ENCODE measurements at regions not wholly inside any gene's neighbourhood (a gene's known extent, or its start where the extent isn't known, plus 50 kb on each side); places are given as distances from the start of the nearest gene placed in this dataset.

DNA sequence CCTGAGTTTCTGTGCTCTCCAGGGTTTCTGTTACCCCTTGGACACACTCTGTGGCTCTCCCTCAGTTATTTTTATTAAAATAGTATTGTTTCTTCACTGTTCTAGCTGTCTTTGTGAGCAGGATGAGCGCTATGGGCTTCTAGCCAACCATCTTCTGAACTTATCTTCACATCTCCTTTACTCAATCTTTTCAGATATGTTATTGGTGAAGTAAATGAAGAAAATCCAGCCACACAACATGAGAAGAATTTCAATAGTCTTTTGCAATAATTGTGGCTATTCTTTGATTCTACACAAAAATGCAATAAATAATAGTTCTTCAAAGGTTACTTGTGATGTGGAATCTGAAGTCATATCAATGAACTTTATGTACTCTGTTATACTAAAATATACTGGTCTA lies 80.3 kb upstream of the CAMK1G start:
- DNase-seq: no peak

DNA sequence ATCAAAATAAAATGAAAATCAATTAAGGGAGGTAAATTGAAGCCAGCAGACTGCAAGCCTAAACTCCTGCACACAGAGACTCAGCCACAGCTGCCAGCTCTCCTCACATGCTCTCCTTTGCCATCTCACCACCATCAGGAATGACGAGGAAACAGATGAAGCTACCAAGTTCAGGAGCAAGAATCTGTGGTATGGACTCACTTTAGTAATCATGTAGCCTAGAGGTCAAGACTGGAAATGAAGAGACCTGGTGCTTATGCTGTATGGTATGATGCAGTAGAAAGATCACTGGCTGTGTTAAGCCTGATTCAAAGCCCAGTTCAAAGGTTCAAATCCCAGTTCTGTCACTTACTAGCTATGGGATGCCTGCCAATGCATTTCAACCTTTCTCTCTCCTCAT lies 78.9 kb upstream of the CAMK1G start:
- no peak for DNase-seq

DNA sequence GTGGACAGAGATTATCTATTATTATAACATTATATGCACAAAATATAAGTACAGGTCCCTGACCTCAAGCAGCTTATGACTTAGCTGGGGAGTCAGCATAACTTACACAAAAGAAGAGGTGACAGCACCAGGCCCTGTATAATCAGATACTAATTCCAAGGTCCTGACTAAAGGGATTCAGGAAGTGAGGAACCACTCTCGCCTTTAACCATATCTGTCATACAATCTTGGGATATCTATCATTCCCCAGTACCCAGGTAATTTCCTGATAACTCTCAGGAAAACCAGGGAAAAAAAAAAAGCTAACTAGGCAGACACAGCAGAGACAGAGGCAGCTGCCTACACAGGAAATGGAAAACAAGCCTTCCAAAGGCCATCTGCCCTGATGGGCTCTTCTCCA lies 78.5 kb upstream of the CAMK1G start:
- no peak for DNase-seq

DNA sequence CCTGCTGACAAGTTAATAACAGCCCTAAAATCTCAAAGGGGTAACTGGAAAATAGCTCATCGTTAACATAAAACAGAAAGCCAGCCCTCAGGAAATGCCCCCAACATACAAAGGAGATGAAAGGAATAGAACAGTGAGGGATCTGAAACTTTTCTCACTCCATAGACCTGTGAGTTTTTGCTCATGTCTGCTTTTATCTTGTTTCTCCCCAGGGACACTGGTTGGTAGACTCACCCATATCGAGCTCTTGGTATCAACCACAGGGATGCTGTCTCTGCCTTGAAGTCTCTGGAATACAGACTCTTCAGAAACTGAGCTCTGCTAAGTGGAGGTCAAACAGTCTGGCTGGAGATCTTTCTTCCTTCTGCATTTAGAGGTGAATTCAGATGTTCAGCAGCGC lies 77.4 kb upstream of the CAMK1G start:
- no peak for DNase-seq

DNA sequence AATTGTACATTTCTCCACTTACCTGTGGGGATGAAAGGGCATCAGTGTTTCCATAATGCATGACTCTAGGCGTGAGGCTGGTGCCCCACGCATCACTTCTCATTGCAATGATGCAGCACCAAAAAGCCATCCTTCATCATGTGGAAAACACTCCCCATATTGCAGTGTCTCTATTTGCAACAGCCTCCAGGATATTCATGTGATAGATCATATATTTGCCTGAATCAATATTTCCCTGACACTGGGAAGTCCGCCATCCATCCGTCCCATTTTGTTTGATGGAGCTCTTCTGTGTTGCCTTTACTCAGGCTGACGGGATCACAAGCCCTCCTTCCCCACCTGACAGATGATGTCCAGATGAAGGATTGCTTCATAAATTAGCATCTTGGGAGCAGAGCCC lies 74.5 kb upstream of the CAMK1G start:
- no peak for DNase-seq

DNA sequence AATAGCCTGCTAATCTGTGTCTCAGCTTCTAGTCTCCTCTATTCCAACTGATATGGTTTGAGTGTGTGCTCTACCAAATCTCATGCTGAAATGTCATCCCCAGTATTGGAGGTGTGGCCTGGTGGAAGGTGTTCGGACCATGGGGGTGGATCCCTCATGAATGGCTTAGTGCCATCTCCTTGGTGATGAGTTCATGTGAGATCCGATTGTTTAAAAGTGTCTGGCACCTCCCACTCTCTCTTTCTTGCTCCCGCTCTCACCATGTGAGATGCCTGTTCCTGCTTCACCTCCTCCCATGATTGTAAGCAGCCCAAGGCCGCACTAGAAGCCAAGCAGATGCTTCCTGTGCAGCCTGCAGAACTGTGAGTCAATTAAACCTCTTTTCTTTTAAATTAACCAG lies 73.5 kb upstream of the CAMK1G start:
- no peak for DNase-seq

DNA sequence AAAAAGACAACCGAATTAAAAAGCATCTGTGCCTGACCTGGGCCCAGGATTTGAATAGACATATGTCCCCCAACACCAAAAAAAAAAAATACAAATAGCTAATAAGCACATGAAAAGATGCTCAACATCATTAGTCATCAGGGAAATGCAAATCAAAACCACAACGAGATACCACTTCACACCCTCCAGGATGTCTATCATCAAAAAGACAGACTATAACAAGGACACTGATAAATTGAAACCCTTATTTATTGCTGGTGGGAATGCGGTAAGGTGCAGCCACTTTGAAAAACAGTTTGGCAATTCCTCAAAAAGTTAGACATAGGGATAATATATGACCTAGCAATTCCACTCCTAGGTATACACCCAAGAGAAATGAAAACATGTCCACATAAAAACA lies 72.3 kb upstream of the CAMK1G start:
- DNase-seq: no peak

DNA sequence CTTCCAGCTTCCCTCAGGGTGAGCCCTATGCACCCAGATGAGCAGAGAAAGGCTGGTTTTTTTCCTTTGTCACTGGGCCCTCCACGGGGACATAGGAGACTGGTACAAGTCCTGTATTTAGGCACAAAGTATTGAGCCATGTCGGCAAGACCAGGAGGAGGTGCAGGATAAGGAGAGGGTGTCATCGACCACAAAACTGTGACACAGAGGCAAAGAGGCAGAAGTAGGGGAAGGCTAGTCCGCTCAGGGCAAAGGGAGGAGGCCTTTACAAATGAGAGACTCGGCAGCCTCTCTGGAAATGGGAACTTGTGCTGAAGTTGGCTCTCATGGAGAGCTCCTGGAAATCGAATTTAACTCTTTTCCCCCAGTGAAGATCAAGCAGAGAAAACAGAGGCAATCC lies 70.7 kb upstream of the CAMK1G start:
- DNase-seq: no peak

DNA sequence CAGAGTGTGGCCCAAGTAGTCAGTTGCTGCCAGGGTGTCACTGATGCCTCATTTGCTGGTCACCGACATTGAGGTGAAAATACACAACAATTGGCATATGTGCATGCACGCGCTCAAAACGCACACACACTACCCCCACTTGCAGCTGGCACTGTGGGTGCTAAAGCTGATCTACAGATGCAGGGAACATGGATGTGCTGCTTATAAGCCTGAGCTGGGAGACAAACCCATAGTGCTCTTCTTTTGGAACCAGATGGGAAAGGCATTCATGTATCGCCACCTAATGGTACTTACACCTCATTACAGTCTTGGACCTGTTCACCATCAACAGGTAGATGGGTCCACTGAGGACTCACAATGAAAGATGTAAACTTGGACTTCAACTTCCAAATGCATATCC lies 70.3 kb upstream of the CAMK1G start:
- no peak for DNase-seq

DNA sequence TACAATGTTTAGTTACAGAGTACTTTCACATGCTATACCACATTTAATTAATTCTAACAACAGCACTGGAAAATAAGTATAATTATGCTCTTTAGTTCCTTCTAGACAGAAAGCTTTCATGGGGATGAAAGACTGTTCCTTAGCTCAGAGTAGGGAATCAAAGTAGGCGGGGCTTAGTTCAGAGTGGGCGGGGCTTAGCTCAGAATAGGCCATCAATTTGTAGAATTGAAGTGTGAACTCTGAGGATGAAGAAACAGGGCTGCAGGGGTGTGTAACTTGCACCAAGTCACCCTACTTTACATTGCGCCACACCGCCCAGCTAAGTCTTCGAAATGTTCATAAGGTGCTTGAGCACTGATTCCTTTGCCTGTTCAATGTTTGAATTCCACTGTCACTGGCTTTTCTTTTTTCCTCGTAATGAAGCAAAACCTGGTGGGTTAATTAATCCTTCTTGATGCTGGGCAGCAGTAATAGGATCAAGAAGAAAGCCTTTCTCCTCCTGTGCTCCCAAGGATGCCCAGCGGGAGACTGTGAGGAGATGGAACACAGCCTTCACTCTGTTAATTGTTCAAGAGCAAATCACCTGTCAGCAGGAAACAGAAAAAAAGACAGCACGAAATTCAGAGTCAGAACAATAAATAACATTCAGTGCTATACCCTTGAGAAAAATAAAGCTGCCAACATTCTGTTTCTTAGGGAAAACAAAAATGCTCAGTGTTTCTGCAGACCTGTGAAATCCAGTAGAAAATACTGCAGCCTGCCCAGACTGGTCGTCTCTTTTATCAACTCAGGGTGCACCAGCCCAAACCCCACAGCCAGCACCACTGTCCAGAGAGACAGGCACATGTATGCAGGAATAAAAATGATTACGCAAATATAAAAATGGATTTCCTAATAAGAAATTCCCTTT lies 66.5 kb upstream of the CAMK1G start:
- DNase-seq: no peak

DNA sequence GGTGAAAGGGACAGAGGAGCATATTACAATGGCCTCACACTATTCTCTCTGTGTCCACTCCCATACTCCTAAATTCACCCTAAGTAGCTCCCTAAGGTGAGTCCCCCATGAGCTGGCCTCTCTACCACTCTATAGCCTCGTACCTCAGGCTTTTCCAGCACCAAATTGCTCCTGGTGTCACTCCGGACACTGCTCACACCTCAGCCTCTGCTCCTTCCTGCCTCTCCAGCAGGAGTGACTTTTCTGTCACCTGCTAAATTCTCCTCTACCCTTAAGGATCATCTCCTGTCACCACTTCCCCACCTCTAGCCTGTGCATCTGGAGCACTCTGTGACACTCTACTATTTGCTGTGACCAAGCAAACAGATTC lies 65.8 kb upstream of the CAMK1G start:
- DNase-seq: no peak

DNA sequence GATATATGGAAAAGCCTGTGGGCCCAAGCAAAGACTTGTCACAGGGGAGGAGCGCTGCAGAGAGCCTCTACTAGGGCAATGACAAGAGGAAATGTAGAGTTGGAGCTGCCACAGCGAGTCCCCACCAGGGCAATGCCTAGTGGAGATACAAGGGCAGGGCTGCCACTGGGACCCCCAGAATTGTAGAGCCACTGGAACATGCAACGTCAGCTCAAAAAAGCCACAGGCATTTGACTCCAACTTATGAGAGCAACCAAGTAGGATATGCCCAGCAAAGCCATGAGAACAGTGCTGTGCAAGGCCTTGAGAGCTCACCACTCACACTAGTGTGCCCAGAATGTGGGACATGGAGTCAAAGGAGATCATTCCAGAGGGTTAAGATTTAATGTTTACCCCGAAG lies 63.7 kb upstream of the CAMK1G start:
- no peak for DNase-seq

DNA sequence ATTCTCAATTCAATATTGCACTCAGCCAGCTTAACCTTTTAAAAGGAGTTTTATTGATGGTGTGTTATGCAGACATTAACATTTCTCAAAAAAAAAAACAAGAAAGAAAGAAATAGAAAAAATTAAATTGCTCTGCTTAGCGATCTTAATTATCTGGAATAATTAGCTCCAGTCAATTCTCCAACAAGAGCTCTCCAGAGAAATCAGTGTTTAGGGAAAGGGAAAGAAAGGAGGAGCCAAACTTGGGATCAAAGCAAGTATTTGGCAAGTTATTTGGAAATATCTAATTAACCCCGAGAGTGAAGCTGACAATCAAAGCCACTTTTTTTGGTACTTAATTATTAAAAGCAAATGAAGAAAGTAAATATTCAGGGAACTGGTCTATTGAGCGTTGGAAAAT lies 60.7 kb upstream of the CAMK1G start:
- no peak for DNase-seq

DNA sequence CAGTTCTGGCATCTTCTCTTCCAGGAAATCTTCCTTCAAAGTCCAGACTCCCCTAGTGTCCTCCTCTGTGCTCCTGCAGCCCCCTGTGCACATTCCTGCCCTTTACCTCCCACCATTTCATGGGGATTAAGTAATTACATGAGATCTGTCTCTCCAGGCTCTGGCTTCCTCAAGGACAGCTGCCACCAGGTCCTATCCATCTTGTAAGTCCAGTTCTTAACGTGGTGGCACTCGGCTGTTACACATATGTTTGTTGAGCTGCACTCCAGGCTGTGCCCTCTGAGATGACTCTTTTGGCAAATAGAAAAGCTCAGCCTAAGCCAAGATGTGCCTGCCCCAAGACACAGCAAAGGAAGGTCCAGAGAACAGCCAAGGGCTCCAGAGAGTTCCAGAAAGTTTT lies 57.4 kb upstream of the CAMK1G start:
- DNase-seq: no peak

DNA sequence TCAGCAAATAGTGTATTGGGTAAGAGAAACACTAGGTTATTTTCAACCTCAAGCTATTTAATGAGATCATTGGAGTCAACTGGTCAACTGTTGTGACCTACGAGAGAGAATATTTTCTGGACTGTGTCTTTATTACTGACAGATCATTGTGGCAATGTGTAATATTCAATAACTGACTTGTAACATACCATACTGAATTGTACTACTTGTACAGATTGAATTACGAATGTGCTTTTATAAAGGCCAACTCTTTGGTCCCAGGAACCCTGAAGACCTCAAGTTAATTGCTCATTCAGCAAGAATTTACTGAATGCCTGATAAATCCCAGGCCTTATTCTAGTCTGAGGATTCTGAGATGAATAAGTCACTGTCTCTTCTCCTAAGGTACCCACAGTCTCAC lies 56.1 kb upstream of the CAMK1G start:
- DNase-seq: no peak

DNA sequence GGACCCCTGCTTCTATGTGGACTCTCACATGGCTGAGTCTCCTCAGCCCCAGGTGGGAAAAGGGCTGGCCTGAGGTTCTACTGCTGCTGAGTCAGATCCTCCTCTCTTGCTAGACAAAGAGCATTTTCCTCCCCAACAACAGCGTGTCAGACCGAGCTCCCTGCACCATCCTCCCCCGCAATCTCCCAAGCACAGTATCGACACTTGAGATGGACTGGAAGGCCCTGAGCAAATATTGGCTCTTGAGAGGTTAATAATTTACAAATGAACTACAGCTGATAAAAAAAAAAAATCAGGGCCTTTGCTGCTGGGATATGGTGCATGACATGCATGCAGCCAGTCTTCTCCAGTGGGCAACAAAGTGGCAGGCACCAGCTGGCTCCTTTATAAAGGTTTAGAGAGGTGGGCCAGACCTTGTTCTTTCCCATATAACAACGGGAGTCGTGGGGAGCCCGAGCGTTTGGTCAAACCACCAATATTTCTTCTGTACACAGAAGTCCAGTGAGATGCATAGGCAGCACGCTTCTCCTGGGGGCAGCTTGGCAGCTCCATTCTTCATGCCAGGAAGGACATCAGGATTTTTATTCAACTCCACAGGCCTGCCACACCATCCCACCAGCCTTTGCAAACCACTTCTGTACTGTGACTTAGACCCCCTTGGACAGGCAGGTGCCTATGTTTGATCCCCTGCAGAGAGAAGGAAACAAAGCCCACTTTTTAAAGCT lies 55.4 kb upstream of the CAMK1G start:
- DNase-seq: no peak

DNA sequence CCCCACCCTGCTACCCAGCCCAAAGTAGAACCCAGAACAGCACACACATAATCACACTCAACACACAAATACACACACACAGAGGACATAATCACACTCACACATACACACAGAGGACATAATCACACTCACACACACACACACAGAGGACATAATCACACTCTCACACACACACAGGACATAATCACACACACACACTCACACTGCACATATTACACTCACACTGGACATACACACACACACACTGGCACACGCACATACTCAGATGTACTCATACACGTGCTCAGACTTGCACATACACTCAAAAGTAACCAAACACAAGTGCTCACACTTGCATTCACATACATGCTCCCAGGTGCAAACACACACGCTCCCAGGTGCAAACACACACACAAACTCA lies 54.3 kb upstream of the CAMK1G start:
- DNase-seq: no peak

DNA sequence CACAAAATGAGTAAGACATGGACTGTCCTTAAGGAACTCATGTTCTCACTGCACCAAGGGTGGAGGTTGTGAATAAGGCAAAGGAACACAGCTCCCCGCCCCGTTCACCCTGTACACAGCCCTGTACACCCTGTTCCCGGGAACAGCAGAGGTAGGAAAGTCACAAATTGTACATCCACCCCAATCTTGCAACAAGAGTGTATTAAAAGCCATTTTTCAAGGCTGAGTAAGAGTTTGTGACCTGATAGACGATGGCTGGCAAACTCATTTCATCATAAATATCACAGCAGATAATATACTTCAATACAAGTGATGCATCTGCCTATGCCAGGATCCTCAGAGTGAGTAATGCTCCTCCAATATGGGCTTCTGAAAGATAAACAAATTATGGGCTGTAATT lies 52.5 kb upstream of the CAMK1G start:
- no peak for DNase-seq

DNA sequence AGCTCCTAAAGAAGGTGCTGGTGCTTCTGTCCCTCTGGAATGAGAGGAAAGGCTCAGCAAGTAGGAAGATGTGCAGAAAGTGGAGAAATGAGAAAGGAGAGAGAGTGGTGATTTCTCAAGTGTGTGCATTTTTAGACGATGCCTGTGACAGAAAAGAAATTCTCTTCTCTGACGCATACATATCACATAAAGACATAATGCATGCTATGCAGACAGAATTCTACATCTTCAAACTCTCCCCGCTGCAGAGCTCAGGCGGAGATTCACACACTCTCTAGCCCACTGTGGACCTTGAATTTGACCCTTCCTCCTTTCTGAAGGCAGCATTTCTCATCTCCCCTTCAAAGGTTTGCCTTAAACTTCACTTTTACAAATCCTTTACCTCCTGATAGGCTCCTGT lies 52.0 kb upstream of the CAMK1G start:
- DNase-seq: no peak

Measured in T1000 (cell line).